Stimulated activated CD4-positive, alpha-beta T cell treated with anti-CD3 and anti-CD28 coated beads, Interleukin-15, amount 100 ng/mL, for 48 hours (primary cell): ENCODE measurements at regions not wholly inside any gene's neighbourhood (a gene's known extent, or its start where the extent isn't known, plus 50 kb on each side); places are given as distances from the start of the nearest gene placed in this dataset.
"Not testable (repeated sequence)": the region's sequence is repeated elsewhere in the genome, so short reads cannot be mapped to it uniquely, and the experiment has no call there.

Source experiments
- DNase-seq, 2 donors: peaks; one replicate each; pipeline ENCODE4 v3.0.0-alpha.2; 2020; ENCODE audit warnings: low read depth in 2 of 2

DNA sequence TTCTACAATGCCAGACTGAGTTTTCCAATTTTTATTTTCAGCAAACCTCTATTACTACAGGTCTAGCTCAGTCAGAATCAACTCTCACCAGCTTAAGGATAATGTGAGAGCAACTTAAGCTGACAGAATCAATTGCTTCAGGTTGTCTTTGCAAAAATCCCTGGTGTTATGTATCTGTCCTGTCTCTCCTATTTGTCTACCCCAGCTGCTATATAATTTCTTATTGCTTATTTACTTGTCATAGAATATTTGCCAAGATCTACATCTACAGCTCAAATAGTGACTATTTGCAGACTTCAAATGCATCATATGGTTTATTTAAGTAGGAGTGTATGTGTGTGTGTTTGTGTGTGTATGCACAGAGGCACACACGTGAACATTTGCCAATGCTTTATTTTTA is 54.1 kb downstream of the FOXG1 start:
- no peak for DNase-seq

DNA sequence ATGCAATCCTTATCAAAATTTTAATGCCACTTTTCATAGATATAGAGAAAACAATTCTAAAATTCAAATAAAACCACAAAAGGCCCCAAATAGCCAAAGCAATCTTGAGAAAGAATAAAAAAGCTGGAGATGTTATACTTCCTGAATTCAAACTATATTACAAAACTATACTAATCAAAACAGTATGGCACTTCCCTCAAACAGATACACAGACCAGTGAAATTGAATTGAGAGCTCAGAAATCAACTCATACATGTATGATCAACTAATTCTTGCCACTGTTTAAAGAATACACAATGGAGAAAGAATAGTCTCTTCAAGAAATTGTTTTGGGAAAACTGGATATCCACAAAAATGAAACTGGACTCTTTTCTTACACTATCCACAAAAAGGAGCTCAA is 55.4 kb downstream of the FOXG1 start:
- DNase-seq = no peak

DNA sequence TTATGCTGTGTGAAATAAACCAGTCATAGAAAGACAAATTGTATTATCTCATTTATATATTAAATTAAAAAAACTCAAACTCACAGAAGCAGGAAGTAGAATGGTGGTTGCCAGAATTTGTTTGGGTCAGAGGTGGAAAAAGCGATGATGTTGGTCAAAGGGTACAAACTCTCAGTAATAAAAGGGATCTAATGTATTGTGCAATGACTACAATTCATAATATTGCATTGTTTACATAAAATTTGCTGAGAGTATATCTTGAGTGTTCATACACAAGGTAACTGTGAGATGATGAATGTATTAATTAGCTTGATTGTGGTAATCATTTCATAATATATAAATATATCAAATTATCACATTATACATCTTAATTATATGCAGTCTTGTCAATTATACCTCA is 56.7 kb downstream of the FOXG1 start:
- no peak for DNase-seq

DNA sequence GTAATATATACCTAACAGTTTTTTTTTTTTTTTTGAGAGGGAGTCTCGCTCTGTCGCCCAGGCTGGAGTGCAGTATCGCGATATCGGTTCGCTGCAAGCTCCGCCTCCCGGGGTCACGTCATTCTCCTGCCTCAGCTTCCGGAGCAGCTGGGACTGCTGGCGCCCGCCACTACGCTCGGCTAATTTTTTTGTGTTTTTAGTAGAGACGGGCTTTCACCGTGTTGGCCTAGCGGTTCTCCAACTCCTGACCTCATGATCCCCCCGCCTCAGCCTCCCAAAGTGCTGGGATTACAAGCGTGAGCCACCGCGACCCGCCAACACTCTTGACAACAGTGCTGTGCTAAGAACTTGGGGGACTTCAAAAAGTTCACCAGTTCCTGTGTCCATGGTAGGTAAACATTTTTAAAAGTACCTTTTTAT is 63.5 kb downstream of the FOXG1 start:
- DNase-seq = no peak

DNA sequence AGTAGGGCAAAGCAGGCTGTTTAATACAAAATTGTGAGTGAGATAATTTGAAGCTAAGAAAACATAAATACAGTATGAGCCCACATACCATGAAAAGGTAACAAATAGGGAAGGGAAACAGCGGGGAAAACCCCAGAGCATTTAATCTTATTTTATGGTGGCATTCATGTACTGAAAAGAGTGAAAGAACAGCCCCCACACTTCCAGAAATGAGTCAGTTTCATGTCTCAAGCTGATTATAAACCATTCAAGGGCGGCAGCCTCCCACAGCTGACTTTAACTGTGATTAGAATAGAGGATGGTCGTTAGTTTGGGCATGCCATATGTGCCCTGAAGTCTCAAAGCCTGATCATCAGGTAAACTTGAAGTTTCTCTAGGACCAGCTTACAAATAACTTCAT is 64.5 kb downstream of the FOXG1 start:
- no peak for DNase-seq

DNA sequence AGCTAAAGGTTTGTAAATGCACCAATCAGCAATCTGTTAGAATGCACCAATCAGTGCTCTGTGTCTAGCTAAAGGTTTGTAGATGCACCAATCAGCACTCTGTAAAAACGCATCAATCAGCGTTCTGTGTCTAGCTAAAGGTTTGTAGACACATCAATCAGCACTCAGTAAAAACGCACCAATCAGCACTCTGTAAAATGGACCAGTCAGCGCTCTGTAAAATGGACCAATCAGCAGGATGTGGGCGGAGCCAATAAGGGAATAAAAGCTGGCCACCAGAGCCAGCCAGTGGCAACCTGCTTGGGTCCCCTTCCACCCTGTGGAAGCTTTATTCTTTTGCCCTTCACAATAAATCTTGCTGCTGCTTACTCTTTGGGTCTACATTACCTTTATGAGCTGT is 76.0 kb downstream of the FOXG1 start:
- DNase-seq = not testable (repeated sequence)

DNA sequence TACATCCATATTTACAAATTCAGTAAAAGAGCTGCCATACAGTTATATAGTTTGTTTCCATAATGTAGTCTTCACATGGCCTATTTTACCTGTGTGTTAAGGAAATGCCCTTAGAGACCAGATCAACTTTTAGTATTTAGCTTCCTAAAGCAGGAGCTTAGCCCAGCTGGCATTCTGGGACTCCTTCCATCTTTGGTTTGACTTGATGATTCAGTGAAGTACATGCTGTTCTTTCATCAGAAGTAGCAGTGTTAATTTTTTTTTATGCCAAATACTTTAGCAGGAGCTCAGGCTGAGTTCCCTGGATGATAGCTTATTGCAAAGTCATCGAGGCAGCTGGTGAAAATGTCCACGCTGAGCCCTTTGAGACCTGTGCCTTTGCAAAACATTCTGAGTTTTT is 101.0 kb downstream of the FOXG1 start:
- DNase-seq = no peak

DNA sequence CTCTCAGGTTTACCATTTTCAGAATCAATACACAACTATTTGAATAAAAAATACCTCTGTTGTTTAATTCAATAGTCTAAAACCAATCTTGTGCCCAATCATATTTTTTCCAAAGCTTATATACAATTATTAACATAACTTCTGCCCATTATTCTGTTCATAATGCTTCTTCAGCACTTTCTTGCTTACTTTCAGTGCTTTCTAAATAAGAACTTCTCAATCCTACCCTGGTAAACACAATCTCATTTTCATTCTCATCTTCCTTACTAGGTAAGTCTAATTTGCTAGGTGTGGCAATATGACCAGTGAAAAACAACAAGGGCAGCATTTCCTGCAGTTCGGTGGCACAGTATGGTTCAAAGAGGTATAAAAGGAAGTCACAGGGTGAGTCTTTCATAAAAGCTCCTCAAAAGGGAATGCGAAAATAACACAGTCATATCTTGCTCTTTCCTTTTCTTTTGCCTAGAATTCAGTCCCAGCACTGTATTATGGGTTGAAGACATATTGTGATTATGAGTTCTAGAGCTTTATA is 103.5 kb downstream of the FOXG1 start:
- DNase-seq = no peak

DNA sequence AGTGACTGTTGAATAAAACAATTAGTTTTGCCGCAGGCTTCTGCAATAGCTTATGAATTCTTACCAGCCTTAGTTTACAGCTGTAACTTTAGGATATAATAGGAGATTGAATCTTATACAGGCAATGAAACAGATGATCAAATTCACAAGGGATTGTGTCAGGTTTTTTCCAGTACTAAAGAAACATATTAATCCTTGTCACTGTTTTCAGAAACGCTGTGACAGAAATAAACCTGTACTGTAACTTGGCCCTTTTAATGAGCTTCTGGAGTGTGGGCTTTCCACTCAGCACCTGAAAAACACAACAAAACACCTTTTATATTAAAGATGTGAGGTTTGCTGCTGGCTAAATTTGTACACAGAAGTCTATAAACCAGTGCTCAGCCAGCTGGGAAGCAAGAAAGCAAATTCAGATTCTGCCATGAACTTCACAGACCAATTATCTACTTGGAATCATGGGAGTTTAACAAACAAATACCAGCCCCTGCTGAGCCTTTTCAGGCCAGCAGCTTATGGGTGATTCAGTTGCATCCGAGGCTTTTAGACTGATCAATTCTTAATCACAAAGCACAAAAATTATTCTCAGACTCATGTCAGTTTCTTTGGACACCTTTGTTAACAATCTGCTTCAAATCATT is 109.5 kb downstream of the FOXG1 start:
- no peak for DNase-seq

DNA sequence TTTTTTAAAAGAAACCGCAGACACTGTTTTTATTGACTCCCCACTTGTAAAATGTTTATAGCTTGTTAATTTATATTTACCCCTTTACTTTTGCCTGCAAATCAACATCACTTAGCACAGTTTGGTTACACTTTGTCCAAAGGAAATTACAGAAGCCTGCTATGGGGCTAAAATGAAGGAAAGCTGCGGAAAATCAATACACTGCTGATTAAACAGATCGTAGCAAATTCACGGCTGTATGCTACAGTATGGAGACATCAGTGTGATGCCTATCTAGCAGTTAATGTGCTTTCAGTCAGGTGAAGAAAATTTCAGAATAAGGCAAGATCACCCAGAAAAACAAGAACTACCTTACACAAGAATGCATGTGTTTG is 110.0 kb downstream of the FOXG1 start:
- DNase-seq = no peak

DNA sequence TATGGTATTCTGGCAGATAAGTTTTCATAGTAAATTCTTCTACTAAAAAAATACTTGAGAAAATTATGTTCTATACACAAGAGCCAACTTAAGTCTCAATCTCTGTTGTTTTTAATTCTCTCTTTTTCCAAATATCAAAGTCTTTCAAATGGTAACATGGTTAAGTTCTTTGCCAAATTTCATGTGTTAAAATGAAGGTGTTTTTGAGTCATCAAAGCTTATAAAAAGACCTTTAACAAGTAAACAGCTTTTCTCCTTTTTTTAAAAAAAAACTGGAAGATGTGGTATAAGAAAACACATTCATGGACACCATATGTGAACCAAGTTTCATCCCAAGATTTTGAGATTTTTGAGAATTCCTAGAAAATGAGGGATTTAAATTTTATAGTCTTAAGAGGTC is 111.3 kb downstream of the FOXG1 start:
- no peak for DNase-seq

DNA sequence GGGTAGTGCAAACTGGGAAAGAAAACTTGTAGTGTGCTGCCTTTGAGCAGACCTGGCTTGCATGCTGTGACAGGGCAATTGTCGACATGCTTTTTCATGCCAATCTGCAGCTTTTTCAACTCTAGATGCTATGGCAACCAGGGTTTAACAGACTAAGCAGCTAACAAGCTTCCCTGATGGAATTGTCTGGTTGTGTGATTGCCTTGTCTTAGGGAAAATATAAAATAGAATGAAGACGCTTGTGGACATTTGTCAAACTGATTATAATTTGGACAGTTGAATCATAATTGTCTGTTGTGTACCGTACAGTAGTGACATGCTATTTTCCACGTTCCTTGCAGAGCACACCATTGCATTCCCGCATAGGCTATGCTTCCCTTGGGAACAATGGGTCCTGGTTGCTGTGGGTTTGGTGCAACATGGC is 113.0 kb downstream of the FOXG1 start:
- no peak for DNase-seq

DNA sequence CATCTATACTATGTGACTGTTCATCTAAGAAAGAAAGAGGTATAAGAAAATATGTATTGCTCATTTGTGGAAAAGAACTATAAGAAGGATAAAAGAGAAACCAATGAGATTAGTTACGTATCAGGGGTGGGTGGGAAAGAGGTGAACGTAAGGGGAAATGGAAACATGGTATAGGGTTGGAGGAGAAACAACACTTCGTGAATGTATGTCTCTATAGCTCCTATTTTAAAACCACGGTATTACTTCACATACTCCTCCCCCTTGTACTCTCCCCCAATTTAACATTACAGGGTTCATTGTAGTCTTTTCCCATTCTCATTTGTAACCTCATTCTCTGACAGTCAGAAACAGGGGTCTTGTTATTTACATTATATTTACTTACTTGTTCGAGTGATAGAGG is 120.4 kb downstream of the FOXG1 start:
- DNase-seq = no peak

DNA sequence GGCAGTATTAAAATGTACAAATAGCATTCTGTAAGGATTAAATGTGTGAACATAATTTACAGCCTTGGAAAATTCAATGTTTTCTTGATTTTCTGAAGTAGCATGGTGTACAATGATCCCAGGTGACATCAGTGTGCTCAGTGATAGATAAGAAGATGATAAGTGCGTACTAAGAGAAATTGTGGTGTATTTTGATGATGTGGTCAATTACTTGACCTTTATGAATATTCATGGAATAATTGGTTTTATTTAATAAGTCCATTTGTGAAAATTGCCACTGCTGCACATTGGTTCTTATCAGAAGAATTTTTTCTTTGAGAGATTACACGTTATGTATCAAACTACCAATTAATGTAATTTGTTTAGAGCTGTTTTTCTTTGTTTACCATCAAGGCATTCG is 128.8 kb downstream of the FOXG1 start:
- no peak for DNase-seq

DNA sequence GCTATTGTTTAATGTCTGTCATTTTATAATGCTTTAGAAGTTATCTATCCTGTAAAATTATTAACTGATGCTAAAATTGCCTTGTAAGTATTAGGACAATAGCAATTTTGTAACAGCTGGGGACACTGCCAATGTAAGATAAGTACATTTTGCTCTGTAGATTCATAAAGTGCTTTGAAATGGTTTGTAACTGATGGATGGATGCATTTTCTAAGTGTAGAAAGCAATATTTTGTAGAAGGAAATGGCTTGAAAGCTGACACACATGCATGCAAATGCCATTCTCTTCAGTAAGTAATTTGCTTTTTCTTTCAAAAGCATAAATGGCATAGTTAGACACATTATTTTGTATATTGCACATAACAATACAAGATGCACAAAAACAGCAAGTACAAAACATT is 129.8 kb downstream of the FOXG1 start:
- DNase-seq = no peak

DNA sequence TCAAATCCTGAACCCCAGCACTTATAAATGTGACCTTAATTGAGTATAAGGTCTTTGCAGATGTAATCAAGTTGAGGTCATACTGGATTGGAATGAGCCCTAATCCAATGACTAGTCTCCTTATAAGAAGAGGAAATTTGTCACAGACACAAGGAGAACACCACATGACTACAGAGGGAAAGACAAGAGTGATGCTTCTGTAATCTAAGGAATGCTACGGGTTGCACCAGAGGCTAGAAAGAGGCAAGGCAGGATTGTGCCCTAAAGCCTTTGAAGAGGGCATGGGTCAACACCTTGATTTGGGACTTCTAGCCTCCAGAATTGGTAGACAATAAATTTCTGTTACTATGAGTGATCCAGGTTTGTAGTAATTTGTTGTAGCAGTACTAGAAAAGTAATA is 135.0 kb downstream of the FOXG1 start:
- no peak for DNase-seq

DNA sequence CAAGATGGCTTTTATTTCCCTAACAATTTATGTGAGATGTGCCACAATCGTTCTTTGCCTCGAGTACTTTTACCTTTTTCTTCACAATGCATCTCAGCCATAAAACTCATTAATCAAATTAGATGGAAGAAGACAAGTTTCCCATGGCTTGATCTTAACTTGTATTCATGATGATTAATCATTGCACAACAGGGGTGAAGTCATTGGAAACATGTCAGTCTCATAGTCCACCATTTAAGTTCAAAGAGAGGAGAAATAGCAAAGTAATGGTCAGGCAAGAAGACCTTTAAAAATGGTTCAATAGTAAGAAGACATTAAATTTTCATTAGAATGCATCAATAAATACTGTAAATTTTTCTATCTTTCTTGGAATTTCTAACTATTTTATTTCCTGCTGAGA is 136.3 kb downstream of the FOXG1 start:
- no peak for DNase-seq

DNA sequence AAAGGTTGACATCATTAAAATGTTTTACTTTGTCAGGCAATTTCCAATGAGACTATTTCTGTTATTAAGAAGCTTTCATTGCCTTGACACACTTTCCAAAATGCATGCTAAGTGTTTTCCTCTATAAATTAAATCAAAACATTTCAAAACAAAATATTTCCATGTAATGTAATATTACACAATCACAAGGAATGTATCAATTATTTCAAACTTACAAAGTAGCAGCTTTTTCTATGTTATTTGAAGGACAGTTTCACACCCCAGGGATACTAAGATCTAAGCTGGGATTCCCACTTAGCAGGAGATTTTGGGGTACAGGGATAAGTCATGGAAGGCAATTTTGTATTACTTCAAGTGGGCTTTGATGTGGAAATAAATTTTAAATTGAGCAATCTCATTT is 144.9 kb downstream of the FOXG1 start:
- DNase-seq = no peak

DNA sequence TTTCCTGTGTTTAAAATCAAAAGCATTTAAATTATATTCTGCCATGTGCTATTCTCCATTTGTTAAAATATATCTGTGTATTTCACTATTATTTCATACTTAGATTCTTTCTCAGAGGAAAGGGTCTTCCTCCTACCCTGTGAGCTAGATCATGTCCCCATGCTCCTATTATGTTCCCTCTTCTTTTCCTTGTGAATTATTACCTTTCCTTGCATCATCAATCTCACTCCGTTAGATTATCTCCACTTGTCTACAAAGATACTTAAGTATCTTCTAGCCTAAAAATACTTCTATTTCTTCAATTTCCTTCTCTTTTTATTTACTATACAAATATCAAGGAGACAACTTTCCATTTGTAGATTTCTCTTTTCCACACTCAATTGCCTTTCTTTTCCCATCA is 146.5 kb downstream of the FOXG1 start:
- no peak for DNase-seq

DNA sequence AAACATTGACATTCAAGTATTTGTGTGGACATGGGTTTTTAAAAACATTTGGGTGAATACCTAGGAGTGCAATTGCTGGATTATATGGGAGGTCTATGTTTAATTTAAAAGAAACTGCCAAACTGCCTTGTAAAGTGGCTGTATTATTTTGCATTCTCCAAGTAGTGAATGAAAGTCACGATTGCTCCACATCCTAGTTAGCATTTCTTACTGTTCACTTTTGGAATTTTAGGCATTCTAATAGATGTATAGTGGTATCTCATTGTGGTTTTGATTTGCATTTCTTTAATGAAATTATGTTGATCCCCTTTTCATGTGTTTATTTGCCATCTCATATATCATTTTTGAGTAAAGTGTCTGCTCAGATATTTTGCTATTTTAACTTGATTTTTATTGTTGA is 159.5 kb downstream of the FOXG1 start:
- DNase-seq = no peak

DNA sequence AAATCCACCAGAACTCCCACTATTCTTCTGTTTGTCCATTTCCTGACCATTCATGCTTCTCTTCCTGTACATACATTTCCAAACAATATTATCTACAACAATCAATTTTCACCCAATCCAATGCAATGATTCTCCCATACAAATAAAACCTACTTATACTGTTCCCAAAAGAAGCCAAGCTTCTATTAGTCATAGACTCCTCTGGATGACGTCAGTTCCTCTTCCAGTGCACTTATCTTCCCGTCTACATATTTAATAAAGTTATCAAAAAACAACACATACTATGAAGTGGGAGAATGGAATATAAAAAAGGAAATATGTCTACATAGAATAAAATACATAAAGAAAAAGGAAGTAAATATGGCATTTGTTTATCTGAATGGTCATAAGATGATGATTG is 165.4 kb downstream of the FOXG1 start:
- no peak for DNase-seq

DNA sequence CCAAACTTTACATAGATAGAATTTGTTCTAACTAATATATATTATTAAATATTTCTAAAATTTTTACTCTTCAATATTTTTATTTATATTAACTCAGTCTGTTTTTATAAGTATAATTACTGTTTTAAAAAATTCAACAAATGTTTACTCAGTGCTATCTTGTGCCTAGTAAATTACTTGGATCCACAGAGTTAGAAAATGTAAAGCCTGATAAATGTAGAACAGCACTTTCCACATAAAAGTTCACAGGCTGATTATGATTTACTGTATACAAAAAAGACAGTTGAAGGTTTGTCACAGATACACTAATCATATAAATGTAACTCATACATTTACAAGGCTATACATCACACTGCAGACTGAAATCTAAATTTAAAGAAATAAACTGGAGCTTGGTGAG is 170.0 kb downstream of the FOXG1 start:
- no peak for DNase-seq

DNA sequence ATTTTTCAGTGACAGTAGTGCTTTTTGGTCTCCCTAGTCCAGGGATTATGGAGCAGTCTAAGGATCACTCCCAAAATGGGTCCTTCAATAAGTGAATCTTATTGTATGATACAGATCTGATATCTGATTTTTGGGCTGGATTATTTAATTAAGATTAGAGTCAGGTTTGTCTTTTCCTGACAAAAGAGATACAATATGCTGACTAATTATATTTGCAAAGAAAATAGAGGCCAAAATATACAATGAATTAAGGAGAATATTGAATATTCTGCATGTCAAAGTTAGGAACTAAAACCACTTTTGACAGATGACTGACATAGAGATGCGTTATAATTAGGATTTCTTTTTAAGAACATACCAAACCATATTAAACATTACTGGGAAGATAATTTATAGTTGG is 175.2 kb downstream of the FOXG1 start:
- DNase-seq = no peak

DNA sequence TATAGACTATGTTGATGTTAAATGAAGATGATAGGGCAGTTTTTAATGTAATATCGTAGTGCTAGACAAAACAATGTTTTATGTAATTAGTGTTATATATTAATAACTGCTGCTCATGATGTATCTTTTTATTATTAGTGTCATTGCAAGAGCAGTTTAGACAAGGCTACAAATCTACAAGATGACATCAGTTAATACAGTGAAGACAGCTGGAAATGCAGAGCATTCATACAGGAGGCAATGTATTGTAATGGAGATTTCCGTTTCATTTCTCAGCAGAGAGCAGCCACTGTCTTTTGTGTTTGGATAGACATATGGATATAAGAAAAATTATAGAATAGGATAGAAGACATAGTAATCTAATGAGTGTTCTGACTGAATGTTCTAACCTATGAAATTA is 178.0 kb downstream of the FOXG1 start:
- DNase-seq = no peak
